GM19035 (cell line): ENCODE measurements at regions not wholly inside any gene's neighbourhood (a gene's known extent, or its start where the extent isn't known, plus 50 kb on each side); places are given as distances from the start of the nearest gene placed in this dataset.
"Not testable (repeated sequence)": the region's sequence is repeated elsewhere in the genome, so short reads cannot be mapped to it uniquely, and the experiment has no call there.

ENCODE experiments used
- ATAC-seq: cut with Tn5 transposase; IDR thresholded peaks from one replicate; pipeline ENCODE4 v1.9.1; 2021; ENCODE audit not compliant: unreplicated experiment

DNA sequence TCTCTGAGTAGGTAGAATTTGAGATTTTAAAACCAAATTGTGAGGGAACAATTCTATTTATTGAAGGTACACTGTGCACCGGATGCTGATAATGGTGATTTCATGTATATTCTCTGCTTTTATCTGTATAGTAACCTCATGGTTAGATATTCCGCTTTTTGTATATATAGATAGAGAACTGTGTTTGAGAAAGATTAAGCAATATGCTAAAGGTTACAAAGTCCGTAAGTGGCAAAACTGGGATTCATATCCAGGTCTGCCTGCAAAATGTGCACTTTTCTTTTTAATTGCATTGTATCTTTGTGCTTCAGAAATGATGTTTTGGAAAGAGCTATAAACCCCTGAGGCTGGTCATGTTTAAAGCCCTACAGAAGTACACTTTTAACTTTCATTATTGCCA, 635.4 kb upstream of the NECTIN3 start:
- no peak for ATAC-seq

DNA sequence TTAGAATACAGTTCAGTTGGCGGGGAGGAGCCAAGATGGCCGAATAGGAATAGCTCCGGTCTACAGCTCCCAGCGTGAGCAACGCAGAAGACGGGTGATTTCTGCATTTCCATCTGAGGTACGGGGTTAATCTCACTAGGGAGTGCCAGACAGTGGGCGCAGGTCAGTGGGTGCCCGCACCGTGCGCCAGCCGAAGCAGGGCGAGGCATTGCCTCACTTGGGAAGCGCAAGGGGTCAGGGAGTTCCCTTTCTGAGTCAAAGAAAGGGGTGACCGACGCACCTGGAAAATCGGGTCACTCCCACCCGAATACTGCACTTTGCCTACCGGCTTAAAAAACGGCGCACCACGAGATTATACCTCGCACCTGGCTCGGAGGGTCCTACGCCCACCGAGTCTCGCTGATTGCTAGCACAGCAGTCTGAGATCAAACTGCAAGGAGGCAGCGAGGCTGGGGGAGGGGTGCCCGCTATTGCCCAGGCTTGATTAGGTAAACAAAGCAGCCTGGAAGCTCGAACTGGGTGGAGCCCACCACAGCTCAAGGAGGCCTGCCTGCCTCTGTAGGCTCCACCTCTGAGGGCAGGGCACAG, 631.5 kb upstream of the NECTIN3 start:
- ATAC-seq, result not testable (repeated sequence)

DNA sequence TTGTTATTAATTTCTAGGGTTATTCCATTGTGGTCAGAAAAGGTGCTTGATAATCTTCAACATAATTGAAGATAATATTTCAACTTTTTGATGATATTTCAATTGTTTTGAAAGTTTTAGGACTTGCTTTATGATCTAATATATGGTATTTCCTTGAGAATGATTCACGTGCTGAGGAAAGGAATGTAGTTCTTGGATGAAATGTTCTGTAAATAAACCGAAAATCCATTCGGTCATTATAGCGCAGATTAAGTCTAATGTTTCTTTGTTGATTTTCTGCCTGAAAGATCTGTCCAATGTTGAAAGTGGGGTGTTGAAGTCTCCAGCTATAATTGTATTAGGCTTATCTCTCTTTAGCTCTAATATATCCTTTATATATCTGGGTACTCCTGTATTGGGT, 617.5 kb upstream of the NECTIN3 start:
- ATAC-seq, result no peak

DNA sequence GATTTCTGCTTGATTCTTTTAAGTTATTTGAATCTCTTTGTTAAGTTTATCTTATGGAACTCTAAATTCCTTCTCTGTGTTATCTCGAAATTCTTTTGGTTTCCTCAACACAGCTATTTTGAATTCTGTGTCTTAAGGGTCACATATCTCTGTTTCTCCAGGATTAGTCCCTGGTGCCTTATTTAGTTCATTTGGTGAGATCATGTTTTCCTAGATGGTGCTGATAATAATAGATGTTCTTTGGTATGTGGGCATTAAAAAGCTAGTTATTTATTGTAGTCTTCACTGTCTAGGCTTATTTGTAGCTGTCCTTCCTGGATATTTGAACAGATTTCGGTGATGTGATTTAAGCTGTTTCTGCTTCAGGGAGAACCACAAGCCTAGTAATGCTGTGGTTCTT, 615.6 kb upstream of the NECTIN3 start:
- no peak for ATAC-seq

DNA sequence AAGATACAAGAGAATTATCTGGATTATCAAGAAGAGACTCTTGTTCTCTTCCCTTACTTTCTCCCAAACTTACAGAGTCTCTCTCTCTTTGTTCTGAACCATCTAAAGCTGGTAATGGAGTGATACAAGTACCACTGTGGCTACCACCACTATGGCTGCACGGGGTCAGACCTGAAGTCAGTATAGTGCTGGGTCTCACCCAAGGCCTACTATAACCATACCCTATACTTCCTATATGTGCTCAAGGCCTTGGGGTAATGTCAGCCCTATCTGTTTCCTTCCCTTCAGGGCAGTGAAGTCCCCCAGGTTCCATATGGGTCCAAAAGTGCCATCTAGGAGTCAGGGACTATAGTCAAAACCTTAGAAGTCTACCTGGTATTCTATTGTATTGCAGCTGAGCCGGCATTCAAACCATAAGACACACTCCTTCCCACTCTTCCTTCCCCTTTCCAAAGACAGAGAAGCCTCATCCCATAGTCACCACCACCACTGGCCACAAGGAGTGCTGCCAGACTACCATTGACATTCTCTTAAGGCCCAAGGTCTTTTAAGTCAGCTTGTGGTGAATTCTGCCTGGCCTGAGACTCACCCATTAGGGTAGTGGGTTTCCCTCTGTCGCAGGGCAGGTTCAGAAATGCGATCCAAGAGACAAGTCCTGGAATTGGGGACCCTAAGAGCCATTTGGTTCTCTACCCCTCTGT, 615.0 kb upstream of the NECTIN3 start:
- ATAC-seq, result no peak

DNA sequence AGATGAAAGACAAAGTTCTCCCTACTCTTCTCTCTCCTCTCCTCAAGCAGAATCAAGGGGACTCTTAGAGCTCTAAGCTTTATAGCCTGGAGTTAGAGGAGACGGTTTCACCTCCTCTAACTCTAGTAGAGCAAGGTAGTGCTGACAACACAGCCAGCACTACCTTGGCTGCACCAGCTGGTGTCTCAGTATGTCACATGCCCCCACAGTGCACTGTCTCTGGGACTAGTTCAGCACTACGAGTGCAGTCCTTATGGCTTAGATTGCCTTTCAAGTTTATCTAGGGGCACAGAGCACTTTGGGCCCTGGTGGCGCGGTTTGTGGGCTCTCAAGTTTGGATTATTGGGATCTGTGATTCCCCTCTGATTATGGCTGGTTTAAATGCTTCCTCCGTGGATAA, 614.1 kb upstream of the NECTIN3 start:
- no peak for ATAC-seq

DNA sequence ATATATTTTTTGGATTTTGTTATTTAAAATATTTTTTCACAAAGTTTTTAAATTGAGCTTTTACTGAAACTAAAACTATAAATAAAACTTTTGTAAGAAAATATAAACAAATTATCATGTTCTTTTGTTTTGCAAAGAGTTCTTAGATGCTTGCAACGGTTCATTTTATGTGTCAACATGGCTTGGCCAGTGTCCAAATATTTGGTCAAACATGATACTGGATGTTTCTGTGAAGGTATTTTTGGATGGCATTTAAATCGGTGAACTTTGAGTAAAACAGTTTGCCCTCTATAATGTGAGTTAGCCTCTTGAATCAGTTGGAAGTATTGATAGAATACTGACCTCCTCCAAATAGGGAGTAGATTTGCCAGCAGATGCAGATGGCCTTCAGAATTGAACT, 612.6 kb upstream of the NECTIN3 start:
- no peak for ATAC-seq

DNA sequence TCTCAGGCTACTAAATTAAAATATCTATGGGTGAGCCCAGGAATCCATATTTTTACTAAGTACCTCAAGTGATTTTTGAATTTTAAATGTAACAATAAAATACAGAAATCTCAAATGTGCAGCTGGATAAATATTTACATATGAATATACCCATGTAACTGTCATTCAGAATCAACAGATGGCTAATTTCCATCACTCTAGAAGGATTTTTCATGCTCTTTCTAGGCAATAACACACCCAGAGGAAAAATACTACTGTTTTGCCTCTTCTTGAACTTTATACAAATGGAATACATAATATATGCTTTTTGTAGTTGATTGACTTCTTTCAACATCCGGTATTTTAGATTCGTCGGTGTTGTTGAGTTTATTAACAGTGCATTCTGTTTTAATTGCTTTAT, 601.3 kb upstream of the NECTIN3 start:
- ATAC-seq, result no peak

DNA sequence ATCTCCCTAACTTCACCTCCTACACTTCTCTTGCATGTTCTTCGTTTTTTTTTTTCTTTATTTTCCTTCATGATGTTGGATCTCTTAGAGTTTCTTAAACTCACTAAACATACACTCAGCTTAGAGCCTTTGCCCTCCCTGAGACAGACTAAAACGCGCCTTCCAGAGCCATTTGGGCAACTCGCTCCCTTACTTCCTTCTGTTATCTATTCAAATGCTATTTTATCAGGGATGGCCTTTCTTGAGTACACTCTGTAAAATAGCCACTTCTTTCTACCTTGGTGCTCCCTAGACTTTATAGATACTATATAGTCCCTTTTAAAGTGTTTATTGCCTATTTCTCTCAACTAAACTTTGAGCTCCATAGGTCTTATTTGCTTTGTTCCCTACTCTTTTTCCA, 598.2 kb upstream of the NECTIN3 start:
- ATAC-seq, result no peak

DNA sequence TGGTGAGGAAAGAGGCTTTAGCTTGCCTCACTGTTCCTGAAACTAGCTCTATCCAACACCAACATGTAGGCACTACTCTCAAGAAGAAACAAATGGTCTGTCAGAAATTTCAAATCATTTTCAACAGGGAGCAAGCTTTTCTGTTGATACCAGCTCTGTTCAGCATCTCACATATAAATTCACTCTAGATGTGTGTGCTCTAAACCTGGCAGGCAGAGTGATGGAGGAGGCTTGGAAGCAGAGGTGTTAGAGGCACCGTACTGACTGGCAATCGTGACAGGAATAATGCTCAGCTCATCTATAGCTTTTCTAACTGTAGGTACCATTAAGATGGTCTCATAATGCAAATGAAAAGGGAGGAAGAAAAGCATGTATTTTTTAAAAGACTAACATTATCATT, 597.2 kb upstream of the NECTIN3 start:
- no peak for ATAC-seq

DNA sequence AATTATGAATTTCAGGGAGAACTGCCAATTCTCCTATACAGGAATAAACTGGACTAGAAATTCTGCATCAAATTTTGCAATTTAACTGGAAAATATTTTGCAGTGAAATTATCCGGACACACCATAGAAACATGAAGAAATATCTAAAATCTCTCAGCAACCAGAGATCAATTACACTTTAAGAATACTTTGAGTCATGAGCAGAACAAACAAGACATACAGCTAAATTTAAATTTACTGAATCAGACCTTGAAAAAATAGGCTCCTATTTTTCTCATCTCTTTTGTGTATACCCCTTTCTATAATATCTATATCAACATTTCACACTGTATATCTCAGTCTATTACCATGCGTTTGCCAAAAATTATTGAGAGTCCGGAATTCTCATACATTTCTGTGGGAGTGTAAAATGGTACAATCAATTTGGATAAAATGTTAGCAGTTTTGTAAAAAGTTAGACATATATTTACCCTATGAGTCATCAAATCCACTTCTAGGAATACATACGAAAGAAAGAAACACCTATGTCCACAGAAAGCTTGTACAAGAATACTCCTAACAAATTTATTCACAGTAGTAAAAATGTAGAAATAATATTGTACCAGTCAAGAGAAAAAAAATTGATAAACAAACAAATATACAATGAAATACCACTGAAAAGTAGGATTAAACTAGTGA, 593.1 kb upstream of the NECTIN3 start:
- ATAC-seq, result no peak

DNA sequence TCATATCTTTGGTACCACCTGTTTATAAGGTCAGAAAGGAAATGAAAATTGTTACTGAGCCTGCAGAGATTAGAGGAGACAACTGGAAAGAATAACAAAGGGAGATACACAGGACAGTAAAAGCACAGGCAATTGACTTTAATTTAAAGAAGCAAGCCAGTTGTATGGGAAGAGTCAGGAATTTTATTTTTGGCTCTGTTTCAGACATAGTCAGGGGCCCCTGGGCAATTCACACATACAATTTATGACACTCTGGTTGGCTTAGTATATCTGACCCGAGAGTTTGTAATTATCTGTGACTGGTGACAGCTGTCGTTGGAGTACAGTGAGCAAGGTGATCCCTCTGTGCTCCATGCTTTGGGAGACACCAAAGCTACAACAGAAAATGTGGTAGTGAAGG, 591.9 kb upstream of the NECTIN3 start:
- ATAC-seq, result no peak

DNA sequence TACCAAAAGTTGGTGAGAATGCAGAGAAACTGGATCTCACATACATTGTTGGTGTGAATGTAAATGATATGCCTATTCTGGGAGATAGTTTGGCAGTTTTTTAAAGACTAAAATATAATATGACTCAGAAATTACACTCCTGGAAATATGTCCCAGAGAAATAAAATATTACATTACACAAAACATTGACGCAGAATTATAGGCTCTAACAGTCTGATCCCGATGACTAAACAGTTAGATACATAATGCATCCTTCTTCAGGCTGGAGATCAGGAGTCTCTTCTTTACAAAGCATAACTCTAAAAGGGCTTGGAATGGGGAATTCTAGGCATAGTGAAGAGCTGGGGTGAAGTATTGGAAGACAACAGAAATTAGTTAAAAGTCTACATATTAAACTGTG, 586.2 kb upstream of the NECTIN3 start:
- ATAC-seq, result no peak

DNA sequence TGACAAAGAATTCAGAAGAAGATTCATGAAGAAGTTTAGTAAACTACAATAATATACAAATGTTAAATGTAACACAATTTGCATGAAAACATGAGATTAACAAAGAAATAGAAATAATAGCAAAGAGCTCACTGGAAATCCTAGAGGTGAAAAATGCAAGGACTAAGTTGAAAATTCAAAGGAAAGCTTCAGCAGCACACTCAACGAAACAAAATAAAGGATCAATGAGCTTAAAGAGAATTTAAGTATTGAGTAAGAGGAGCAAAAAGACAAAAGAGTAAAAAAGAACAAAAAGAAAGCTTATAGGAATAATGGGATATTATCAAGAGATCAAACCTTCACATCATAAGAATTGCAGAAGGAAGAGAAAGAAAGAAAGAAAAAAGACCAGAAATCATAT, 583.8 kb upstream of the NECTIN3 start:
- ATAC-seq, result no peak

DNA sequence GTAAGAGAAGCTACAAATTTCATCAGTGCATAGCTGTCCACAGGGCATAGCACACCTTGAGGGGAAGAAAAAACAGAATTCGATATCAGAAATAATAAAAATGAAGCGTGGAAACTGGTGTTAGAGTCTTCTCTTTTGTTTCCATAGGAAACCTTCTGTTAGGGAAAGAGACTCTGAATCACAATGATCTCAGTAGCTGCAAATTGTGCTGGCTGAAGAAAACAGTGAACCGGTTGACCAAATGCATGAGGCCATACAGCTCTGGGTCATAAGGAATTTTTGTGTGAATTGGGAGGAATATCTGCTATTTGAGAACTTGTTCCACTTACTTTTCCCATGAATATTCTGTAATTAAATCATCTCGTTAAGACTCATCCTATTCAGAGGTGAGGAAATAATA, 580.2 kb upstream of the NECTIN3 start:
- no peak for ATAC-seq

DNA sequence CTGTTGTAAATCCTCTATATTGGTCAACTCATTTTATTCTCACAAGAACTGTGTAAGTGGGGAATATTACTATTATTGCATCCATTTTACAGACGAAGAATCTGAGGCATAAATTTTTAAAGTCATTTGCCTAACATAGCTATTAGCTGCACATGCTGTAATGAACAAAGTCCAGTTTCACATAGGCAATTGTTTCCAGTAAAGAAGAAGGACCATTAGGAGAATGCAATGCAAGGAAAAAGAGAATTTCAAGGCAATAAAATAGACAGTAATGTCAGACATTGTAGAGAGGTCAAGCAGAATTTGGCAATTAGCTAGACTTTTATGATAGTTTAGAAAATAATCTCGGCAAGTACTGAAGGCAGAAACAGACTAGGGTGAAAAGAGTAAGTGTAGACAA, 578.7 kb upstream of the NECTIN3 start:
- ATAC-seq, result no peak

DNA sequence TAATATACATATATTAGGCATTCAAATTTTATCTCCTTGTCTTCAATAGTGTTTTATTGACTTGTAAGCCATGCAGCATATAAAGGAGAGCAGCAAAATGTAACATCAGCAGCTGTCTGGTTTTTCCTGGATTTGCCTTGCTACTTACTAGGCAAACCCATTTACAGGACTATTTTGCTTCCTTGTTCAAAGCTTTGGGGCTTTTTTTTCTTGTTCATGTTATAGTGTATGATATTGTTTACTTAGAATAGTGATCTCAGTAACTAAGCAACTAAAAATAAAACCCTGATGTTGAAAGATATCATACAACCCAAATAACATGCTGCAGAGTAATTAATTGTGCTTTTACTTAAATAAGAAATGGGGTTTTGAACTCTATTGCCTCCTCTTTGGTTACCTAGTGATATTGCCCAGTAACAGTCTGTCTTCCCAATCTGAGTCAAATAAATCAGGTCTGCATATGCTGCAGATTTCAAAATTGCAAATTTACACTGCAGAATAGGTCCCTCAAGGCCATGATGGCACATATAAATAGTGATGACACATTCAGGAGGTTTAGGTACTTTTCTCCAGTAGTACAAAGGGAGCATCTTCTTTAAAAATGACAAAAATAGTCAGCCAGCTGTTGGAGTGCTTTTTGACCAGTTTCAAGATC, 578.1 kb upstream of the NECTIN3 start:
- no peak for ATAC-seq

DNA sequence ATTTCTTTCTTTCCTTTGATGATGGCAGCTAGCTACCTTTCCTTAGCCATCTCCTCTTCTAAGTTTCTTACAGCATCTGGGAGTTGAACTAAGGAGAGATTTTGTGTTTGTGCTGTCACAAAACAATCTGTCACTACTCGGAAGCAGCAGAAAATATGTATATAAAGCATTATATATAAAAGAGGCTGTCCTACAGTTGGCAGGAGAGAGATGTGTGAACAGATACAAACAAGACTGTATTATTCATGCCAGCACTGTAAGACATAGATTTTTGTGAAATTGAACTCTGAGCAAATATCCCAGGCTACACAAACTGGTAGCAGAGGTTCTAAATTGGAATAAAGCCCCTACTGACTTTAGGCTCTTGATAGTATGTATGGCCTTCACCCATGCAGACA, 577.5 kb upstream of the NECTIN3 start:
- no peak for ATAC-seq

DNA sequence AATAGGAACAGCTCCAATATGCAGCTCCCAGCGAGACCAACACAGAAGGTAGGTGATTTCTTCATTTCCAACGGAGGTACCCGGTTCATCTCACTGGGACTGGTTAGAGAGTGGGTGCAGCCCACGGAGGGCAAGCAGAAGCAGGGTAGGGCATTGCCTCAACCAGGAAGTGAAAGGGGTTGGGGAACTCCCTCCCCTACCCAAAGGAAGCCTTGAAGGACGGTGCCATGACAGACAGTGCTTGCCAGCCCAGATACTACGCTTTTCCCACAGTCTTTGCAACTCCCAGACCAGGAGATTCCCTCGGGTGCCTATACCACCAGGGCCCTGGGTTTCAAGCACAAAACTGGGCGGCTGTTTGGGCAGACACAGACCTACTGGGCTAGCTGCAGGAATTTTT, 576.9 kb upstream of the NECTIN3 start:
- no peak for ATAC-seq

DNA sequence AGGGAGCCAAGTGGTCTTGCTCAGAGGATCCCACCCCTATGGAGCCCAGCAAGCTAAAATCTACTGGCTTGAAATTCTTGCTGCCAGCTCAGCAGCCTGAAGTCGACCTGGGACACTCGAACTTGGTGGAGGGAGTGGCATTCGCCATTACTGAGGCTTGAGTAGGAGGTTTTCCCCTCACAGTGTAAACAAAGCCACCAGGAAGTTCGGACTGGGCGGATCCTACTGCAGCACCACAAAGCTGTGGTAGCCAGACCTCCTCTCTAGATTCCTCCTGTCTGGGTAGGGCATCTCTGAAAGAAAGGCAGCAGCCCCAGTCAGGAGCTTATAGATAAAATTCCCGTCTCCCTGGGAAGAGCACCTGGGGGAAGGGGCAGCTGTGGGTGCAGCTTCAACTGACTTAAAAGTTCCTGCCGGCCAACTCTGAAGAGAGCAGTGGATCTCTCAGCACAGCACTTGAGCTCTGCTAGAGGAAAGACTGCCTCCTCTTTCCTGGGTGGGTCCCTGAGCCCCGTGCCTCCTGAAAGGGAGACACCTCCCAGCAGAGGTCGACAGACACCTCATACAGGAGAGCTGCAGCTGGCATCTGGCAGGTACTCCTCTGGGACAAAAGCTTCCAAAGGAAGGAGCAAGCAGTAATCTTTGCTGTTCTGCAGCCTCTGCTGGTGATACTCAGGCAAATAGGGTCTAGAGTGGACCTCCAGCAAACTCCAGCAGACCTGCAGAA, 576.3 kb upstream of the NECTIN3 start:
- ATAC-seq, result no peak

DNA sequence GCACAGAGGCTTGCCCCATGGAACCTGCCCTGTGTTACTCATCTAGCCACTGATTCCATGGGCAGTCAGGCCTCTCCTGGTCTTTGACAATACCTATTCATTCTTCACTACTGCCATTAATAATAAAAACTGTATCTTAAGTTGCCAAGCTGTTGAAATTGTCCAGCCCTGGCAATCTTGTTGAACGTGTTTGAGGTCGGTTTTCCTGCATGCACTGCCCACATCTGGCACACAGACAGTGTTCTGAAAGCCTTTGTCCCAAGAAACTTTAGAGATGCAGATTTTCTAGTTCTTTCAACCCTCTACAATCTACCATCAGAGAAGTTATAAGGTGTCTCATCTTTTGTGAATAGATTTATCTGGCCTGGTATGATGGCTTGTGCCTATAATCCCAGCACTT, 567.2 kb upstream of the NECTIN3 start:
- no peak for ATAC-seq
